ENCODE measurements at regions not wholly inside any gene's neighbourhood (a gene's known extent, or its start where the extent isn't known, plus 50 kb on each side); places are given as distances from the start of the nearest gene placed in this dataset.

DNA sequence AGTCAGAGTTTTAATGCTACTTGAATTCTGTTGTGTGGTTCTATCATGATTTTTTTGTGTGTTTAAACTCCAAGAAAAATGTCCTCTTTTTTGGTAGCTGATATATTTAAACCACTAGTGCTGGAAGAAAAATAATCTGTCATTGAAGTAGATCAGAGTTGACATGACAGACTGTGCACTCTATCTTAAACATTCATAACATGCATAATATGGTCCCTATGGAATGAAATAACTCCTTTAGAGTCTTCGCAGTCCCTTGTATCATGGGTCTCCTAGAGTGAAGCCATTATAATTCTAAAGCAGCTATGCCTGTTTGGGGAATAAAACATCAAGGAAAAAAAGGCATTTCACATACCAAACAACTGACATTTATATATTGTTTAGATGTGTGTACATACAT is 282.7 kb upstream of the CITED2 start:
- H3K9me3 Mint-ChIP-seq = peaks cover 3% of the 10 kb centered on the region

DNA sequence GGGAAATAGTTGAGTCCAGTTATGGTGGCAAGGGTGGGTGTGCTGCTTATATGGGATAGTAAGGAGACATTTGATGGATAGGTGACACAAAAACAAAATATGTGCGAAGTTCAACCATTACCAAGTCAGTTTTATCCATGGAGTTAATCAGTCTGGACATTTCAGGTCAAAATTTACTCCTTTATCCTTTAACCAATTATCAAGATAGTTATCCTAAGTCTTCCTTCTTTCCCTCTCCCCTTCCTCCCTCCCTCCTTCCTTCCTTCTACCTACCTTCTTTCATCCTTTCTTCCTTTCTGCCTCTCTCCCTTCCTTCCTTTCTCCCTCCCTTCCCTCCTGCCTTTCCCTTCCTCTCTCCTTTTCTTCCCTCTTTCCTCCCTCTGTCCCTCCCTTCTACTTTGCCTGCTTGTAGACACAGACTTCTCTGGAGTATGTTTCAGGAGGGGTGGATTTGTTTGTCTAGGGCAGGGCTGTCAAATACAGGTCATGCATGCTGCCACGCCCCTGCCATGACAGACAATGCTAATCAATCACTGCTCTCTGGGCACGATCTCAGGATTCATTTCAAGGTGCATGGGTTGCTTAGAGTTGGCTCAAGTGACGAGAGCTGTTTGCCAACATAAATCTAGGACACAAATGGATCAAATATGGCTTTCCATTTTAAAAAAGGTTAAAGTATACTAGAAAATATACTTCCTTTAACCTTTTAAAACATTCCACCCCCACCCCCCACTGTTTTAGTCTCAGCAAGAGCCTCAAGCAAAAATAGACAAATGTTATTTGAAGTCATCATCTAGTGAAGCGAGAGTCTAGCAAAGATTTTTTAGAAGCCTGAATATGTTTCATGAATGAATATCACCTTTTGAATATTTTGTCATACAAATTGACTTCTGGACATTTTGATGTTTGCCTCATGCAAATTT is 281.6 kb upstream of the CITED2 start:
- peaks cover 6% of the 10 kb centered on the region for H3K4me1 Mint-ChIP-seq
- H3K27ac Mint-ChIP-seq = peak overlapping the region; percentile 50 to 93 (median 79)
- no peak overlapping the region for H3K4me3 Mint-ChIP-seq
- H3K27me3 Mint-ChIP-seq (ENCODE audit: low read depth) = no peaks in the 10 kb centered on the region
- TF ChIP-seq, protein P1, sequence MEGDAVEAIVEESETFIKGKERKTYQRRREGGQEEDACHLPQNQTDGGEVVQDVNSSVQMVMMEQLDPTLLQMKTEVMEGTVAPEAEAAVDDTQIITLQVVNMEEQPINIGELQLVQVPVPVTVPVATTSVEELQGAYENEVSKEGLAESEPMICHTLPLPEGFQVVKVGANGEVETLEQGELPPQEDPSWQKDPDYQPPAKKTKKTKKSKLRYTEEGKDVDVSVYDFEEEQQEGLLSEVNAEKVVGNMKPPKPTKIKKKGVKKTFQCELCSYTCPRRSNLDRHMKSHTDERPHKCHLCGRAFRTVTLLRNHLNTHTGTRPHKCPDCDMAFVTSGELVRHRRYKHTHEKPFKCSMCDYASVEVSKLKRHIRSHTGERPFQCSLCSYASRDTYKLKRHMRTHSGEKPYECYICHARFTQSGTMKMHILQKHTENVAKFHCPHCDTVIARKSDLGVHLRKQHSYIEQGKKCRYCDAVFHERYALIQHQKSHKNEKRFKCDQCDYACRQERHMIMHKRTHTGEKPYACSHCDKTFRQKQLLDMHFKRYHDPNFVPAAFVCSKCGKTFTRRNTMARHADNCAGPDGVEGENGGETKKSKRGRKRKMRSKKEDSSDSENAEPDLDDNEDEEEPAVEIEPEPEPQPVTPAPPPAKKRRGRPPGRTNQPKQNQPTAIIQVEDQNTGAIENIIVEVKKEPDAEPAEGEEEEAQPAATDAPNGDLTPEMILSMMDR (IDR thresholded peaks at IDR 0.05; ENCODE audit: unreplicated experiment in 3 of 3) = no peak
- H3K36me3 Mint-ChIP-seq (ENCODE audit: low read depth) = no peaks in the 10 kb centered on the region
- peaks cover 3% of the 10 kb centered on the region for H3K9me3 Mint-ChIP-seq

More for the DNA sequence above, 282.7 kb upstream of the CITED2 start:
- TF ChIP-seq, protein P1 (IDR thresholded peaks at IDR 0.05; ENCODE audit: unreplicated experiment in 3 of 3) = no peak
- peak overlapping the region in 2 of 3 experiments; percentile 18 to 93 for H3K27ac Mint-ChIP-seq
- no peaks in the 10 kb centered on the region for H3K27me3 Mint-ChIP-seq (ENCODE audit: low read depth)
- no peak overlapping the region for H3K4me3 Mint-ChIP-seq
- H3K36me3 Mint-ChIP-seq (ENCODE audit: low read depth) = no peaks in the 10 kb centered on the region
- H3K4me1 Mint-ChIP-seq = peaks cover 6% of the 10 kb centered on the region

DNA sequence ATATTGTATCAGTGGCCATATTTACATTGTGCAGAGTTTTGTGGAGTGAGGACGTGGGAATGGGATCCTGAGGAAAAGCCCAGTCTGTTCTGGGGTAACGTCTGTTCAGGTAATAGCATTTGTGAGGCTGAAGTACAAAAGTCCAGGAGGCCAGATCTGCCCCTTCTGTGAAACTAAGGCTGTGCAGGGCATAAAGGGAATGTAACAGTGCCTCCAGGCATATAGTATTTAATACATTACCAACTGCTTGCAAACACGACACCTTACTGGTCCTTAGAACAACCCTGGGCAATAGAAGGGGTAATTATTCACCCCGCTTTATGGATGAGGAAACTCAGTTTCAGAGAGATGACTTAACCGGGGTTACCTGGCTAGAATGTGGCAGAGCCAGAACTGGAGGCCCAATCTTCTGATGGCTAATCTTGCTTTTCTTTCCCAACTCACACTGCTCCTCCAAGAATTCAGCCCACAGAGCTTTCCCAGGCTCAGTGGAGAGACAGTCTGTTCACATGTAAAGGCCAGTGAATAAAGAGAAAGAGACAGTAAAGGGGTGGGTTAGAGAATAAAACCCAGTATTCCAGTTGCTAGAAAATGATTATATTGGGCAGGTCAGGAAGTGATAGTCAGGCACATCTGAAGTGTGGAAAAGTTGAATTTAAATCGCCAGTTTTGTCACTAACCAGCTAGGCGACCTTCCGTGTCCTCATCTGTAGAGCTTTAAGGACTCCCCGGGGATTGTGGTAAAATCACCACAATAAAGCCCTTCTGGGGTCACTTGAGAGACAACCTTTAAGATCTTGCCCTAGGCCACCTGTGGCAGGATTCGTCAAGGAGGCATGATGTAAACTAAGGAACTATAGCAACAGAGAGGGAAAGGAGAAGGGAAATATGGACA is 280.7 kb upstream of the CITED2 start:
- peaks cover 2% of the 10 kb centered on the region for H3K9me3 Mint-ChIP-seq
- H3K27ac Mint-ChIP-seq = peak overlapping the region; percentile 50 to 93 (median 79)
- no peaks in the 10 kb centered on the region for H3K36me3 Mint-ChIP-seq (ENCODE audit: low read depth)
- TF ChIP-seq, protein P1 (IDR thresholded peaks at IDR 0.05; ENCODE audit: unreplicated experiment in 3 of 3) = no peak
- no peaks in the 10 kb centered on the region for H3K27me3 Mint-ChIP-seq (ENCODE audit: low read depth)
- H3K4me3 Mint-ChIP-seq = no peak overlapping the region
- peaks cover 6% of the 10 kb centered on the region for H3K4me1 Mint-ChIP-seq

DNA sequence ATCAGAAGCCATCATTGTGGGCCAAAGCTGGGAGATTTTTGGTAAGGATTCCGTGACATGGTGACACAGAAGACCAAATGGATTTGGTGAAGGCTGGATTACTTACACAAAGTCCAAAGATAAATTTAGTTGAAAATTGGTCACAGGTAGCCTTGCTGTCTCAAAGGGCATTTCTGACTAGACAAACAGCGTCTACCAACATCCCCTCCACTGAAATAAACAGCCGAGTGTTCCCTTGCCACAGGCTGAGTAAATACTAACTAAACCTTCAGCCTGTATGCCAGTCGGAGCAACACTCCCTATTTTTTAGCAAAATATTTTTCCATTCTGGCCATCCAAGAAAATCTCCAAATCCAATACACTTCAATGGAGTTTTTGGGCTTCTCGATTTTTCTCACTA is 279.9 kb upstream of the CITED2 start:
- TF ChIP-seq, protein P1 (IDR thresholded peaks at IDR 0.05; ENCODE audit: unreplicated experiment in 3 of 3) = no peak
- Mint-ChIP-seq H3K4me3 (no peak overlapping the region), H3K4me1 (peaks cover 6% of the 10 kb centered on the region), H3K27me3 (ENCODE audit: low read depth) (no peaks in the 10 kb centered on the region), H3K27ac (peak overlapping the region; percentile 50 to 93 (median 79)), H3K9me3 (peaks cover 2% of the 10 kb centered on the region), H3K36me3 (ENCODE audit: low read depth) (no peaks in the 10 kb centered on the region)

DNA sequence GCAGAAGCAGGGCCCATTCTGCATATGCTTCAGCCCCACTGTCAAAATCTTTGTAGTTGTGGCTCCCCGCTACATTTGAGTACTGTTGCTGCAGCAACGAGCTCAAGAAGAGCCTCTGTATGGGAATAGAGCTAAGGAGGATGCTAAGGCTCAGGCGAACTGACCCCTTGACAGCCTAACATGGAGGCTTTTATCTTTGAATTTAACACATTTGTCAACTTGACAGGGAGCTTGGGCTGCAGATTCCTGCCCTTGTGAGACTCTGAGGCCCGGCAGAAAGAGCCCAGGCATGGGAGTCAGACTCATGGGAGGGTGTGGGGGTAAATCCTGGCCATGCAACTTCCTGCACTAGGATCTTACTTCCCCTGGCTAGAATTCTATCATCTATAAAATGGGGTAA is 278.7 kb upstream of the CITED2 start:
- Mint-ChIP-seq H3K27me3 (ENCODE audit: low read depth) (no peaks in the 10 kb centered on the region), H3K36me3 (ENCODE audit: low read depth) (no peaks in the 10 kb centered on the region), H3K4me3 (peak overlapping the region in 1 of 3 experiments; percentile 16), H3K9me3 (peaks cover 6% of the 10 kb centered on the region), H3K4me1 (peaks cover 6% of the 10 kb centered on the region), H3K27ac (peak overlapping the region in 1 of 3 experiments; percentile 93)
- TF ChIP-seq, protein P1 (IDR thresholded peaks at IDR 0.05; ENCODE audit: unreplicated experiment in 3 of 3) = no peak

Data from nephron (organoid).